ENCODE measurements at regions not wholly inside any gene's neighbourhood (a gene's known extent, or its start where the extent isn't known, plus 50 kb on each side); places are given as distances from the start of the nearest gene placed in this dataset.

- no peak for DNase-seq
- WGBS, 4 donors = 68 to 90% (median 76%) methylated on average over 1 of the region's 1 CpG
- intact Hi-C loops (cut with DNase I) = no loop called here
- no peak overlapping the region for H3K4me3 ChIP-seq
- no peak overlapping the region for H3K27ac ChIP-seq
- H3K4me1 ChIP-seq (replicated peaks in 1 of 2) = no peaks in the 10 kb centered on the region
- H3K36me3 ChIP-seq (replicated peaks in 1 of 2) = no peaks in the 10 kb centered on the region
- no peaks in the 10 kb centered on the region for H3K27me3 ChIP-seq
- TF ChIP-seq POLR2A (IDR thresholded peaks at IDR 0.05) (no peak), CTCF (IDR thresholded peaks at IDR 0.05) (no peak)
- H3K9me3 ChIP-seq (replicated peaks in 1 of 3) = no peaks in the 10 kb centered on the region
These were observed 2654.2 kb upstream of the PCDH20 start for GRCh38 chr13:64069892-64070291.

DNA sequence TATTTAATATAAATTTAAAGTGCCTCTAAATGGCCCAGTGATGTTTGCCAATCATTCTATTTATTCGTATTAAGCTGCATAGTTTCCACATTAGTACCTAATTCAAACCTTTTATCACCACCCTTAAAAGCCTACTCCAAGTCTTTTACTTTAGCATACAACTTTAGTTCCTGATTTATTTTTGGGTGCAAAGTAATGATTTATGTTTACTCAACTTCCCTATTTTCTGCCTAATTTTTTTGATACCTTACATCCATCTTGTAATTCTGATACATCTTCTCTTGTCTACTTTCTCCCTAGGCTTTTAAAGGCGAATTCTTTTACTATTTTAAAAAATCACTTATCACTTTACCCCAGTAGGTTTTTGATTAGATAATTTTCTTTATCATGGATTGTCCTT lies 2651.1 kb upstream of the PCDH20 start:
- no peaks in the 10 kb centered on the region for H3K27me3 ChIP-seq
- no peak for TF ChIP-seq CTCF (IDR thresholded peaks at IDR 0.05)
- TF ChIP-seq POLR2A (IDR thresholded peaks at IDR 0.05) = no peak
- no peak overlapping the region for H3K4me3 ChIP-seq
- no peak overlapping the region for H3K27ac ChIP-seq
- no peaks in the 10 kb centered on the region for H3K9me3 ChIP-seq (replicated peaks in 1 of 3)
- WGBS, 4 donors = 54 to 61% (median 56%) methylated on average over 2 of the region's 2 CpGs
- intact Hi-C loops (cut with DNase I) = no loop called here
- H3K36me3 ChIP-seq (replicated peaks in 1 of 2) = no peaks in the 10 kb centered on the region
- no peaks in the 10 kb centered on the region for H3K4me1 ChIP-seq (replicated peaks in 1 of 2)
- DNase-seq = no peak

- Histone ChIP-seq H3K36me3 (replicated peaks in 1 of 2) (no peaks in the 10 kb centered on the region), H3K27me3 (no peaks in the 10 kb centered on the region), H3K9me3 (replicated peaks in 1 of 3) (no peaks in the 10 kb centered on the region), H3K4me1 (replicated peaks in 1 of 2) (no peaks in the 10 kb centered on the region), H3K27ac (no peak overlapping the region), H3K4me3 (no peak overlapping the region)
- TF ChIP-seq CTCF (IDR thresholded peaks at IDR 0.05) (no peak), POLR2A (IDR thresholded peaks at IDR 0.05) (no peak)
- no peak for DNase-seq
- intact Hi-C loops (cut with DNase I) = no loop called here
- 54 to 62% (median 59%) methylated on average over 2 of the region's 2 CpGs for WGBS, 4 donors
These were observed 2646.0 kb upstream of the PCDH20 start for GRCh38 chr13:64061649-64062048.

GRCh38 chr13:64057372-64058020 lies 2641.8 kb upstream of the PCDH20 start:
- H3K4me1 ChIP-seq (replicated peaks in 1 of 2) = no peaks in the 10 kb centered on the region
- H3K9me3 ChIP-seq (replicated peaks in 1 of 3) = no peaks in the 10 kb centered on the region
- no peaks in the 10 kb centered on the region for H3K27me3 ChIP-seq
- H3K36me3 ChIP-seq (replicated peaks in 1 of 2) = no peaks in the 10 kb centered on the region
- intact Hi-C loops (cut with DNase I) = no loop called here
- no peak for DNase-seq
- WGBS, 4 donors = 60 to 70% (median 67%) methylated on average over 2 of the region's 2 CpGs
- TF ChIP-seq CTCF (IDR thresholded peaks at IDR 0.05) (no peak), POLR2A (IDR thresholded peaks at IDR 0.05) (no peak)
- no peak overlapping the region for H3K4me3 ChIP-seq
- H3K27ac ChIP-seq = no peak overlapping the region
